HG02610 (cell line): ENCODE measurements at regions not wholly inside any gene's neighbourhood (a gene's known extent, or its start where the extent isn't known, plus 50 kb on each side); places are given as distances from the start of the nearest gene placed in this dataset.

ENCODE experiments used
- ATAC-seq: cut with Tn5 transposase; IDR thresholded peaks from one replicate; pipeline ENCODE4 v1.9.1; 2021; ENCODE audit warnings: mild to moderate bottlenecking, moderate library complexity; ENCODE audit not compliant: unreplicated experiment

GRCh38 chr2:14358774-14359173, 273.7 kb upstream of the LRATD1 start:
- no peak for ATAC-seq

DNA sequence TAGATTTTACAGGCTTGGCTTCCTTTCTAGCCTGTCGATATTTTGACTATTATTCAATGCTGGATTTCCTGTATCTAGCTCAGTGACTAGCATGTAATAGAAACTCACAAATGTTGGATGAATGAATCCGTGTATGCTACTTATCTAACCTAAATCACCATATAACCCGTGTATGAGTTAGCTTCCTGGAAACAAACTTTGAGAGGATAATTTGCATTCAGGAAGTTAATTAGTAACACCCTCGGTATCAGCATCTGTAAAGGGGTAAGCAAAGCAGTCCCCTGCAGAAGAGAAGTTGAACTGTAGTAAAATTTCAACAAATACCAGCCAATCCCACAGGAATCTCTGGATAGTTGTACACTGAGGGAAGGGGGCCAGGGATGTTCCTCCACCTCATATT, 269.4 kb upstream of the LRATD1 start:
- no peak for ATAC-seq

DNA sequence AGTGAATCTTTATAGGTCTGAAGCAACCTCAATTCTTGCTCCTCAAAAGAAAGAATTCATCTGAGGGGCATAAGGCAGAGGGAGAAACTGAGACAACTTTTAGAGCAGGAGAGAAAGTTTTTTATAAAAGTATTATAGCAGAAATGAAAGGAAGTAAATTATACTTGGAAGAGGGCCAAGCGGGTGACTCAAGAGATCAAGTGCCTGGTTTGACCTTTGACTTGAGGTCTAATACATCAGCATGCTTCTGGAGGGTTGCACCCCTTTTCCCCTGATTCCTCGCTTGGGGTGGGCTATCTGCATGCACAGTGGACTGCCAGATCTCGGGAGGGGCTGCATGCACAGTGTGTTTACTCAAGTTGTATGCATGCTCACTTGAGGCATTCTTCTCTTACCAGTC, 268.5 kb upstream of the LRATD1 start:
- no peak for ATAC-seq

GRCh38 chr2:14364471-14364870, 268.0 kb upstream of the LRATD1 start:
- ATAC-seq, result no peak

DNA sequence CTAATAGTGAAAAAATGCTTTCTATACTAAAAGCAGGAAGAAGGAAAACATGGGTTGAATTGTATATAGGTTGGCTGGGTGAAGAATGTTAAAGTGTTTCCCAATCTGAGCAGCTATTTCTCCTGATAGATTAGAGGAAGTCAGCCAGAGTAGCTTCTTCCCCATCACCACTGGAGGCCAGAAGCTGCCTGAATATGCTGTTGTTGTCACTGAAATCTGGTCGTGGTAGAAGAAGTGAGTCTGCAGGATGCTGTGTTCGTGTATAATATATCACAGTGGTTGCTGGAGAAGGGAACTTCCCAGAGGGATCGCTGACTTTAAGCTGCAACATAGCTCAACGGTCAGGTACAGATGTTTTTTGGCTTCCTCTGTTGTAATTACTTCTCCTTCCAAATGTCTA, 247.5 kb upstream of the LRATD1 start:
- ATAC-seq, result no peak

GRCh38 chr2:14387332-14387731, 245.2 kb upstream of the LRATD1 start:
- no peak for ATAC-seq

DNA sequence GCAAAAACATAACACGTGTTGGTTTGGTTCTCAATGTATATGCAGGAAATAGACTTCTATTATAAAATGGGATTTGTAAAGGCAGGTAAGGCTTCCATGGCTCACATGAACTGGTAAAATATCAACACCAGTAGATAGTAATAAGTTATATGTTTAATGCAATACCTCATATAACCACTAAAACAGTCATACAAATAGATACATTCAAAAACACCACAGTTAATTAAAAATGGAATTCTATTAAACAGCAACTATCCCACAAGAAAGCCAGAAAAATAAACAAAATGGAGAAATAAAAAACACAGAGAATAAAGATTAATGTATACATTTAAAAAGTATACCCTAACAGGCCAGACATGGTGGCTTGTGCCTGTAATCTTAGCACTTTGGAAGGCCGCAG, 243.8 kb upstream of the LRATD1 start:
- ATAC-seq, result no peak

GRCh38 chr2:14396533-14397083, 235.9 kb upstream of the LRATD1 start:
- no peak for ATAC-seq

GRCh38 chr2:14398641-14399040, 233.9 kb upstream of the LRATD1 start:
- no peak for ATAC-seq

- no peak for ATAC-seq
Observed at GRCh38 chr2:14401873-14402272, 230.6 kb upstream of the LRATD1 start.

DNA sequence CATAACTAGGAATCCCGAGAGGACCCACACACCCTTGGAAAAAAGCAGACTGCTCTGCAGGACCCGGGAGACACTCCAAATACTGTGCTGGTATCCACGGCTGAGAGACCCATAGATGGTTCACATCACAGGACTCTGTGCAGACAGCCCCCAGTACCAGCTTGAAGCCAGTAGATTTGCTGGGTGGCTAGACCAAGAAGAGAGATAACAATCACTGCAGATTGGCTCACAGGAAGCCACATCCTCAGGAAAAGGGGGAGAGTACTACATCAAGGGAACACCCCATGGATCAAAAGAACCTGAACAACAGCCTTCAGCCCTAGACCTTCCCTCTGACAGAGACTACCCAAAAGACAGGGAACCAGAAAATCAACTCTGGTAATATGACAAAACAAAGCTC, 223.8 kb upstream of the LRATD1 start:
- no peak for ATAC-seq

DNA sequence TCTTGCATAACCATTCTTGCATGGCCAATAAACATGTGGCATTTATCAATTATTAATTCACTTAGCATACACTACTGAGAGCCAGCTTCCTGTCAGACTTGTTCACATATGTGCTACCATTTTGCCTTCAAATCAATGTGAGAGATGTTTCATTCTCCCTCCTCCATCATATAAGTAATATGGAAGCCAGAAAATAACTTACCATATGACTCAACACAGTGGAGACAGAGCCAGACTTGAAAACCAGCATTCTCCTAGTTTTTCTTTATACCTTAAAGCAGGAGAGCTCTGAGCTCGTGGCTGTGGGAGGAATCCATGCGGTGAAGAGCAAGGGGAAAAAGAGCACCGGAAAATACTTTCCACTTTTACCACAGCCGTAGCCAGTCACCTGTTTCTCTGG, 215.0 kb upstream of the LRATD1 start:
- no peak for ATAC-seq

DNA sequence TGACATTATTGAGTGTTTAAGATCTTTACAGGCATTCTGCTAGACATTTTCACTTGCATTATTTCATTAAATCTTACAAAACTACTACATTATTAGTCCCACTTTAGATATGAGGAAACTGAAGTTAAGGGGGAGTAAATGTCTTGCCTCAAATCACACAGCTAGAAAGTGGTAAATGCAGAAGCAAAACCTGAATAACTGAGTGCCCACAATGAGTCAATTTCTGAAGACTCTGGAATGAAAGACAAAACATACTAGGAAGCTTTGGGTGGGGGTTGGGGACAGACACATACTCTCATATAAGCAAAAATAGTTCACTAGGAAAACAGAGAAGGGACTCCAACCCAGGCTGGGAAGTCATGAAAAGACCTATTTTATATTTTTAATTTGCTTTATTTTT, 214.4 kb upstream of the LRATD1 start:
- ATAC-seq, result no peak

GRCh38 chr2:14420851-14421250, 211.7 kb upstream of the LRATD1 start:
- ATAC-seq, result peak; percentile 52

GRCh38 chr2:14422426-14422825, 210.1 kb upstream of the LRATD1 start:
- ATAC-seq, result no peak

DNA sequence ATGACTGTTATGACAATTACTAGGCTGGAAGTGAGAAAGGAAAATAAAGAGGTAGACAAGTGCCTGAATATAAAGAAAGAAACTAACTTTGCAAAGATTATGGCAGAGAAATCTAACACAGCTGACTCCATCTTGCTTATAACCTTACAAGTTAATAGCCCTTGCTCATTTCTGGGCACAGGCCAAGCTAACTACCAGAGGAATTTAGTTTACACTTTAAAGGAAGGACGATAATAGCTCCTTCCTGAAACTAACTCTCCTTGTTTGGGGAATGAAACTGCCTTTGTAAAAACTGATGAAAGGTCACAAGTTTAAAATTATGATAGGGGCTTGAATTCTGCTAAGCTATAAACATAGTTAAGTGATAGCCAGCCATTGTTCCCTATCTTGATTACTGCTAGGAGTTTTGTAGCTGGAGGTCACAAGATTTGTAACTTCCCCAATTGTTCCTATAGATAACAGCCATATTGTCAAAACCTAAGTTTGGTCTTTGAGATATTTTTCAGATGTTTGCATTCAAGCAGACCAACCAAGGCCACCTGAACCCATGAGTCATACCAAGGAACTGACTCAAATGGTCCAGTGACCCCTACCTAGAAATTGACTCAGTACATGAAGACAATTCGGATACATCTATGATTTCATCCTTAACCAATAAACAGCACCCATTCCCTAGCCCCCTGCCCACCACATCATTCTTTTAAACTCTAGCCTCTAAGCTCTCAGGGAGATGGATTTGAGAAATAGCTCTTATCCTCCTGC, 209.2 kb upstream of the LRATD1 start:
- ATAC-seq, result no peak

DNA sequence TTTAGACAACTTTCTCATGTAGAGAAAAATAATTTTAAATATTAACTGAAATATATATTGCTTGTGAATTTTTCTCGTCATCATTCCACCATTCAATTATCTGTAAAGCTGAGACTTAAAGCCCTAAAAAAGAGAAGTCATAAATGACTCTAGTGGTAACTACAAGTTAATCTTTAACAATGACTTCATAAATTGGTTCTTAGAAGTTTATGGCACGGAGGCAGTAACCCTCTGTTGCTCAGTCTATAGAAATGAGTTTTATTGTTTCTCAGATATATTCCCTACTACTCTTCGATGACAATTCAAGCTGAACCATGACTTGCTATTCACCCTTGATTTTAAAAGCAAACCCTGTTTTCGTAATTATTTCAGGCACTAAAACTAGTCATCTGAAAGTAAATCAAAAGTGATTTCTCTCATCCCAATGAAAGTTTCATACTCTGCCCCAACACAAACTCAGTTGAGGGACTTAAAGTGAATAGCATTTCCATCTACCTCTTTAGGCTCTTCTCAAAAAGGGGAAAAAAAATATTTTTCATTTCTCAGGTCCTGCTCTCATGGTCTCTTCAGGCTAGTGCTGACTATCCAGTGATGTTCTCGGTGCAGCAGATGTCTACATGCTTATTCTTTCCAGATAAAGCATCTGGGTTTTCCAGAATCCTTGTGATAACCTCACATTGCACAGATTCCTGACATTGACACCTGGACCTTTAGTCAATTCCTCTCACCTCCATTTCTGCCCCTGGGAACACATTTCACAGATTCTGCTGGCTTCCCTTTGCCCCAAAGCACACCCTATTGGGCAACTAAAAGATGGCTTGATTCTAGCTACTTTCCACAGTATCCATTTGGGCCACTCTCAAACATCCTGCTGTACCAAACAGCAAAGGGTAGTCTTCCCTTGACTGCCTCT, 207.8 kb upstream of the LRATD1 start:
- peak; percentile 56 for ATAC-seq

- ATAC-seq, result no peak
Observed at GRCh38 chr2:14425869-14426268, 206.6 kb upstream of the LRATD1 start.

DNA sequence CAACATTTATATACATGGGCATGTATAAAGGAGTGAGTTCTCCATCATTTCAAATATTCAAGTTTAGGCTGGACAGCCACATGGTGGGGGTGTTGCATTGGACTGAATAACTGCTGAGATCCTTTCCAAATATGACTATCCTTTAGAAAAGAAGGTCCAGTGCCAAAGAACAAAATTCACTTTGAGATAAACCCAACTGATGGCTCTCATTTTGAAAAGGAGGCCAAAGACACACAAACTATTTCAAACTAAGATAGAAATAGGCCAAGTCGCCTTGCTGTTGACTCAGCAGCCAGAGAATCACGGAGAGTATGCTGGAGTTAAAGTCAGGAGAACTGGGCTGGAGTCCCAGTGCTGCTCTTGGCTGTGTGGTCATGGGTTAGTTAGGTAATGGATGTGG, 204.5 kb upstream of the LRATD1 start:
- no peak for ATAC-seq

- ATAC-seq, result no peak
Observed at GRCh38 chr2:14433946-14434495, 198.5 kb upstream of the LRATD1 start.

DNA sequence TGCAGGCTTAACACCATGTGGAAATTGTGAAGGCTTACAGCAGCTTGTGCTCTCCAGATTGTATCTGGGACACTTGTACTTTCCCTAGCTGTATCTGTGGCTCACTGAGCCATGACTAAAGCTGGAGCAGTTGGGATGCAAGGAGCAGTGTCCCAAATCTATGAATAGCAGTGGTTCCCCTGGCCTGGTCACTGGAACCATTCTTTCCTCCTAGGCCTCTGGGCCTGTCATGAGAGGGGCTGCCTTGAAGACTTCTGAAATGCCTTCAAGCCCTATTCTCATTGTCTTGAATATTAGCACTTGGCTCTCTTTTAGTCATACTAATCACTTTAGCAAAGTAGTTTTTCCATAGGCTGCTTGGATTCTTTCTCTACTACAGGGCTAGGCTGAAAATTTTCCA, 186.8 kb upstream of the LRATD1 start:
- no peak for ATAC-seq

DNA sequence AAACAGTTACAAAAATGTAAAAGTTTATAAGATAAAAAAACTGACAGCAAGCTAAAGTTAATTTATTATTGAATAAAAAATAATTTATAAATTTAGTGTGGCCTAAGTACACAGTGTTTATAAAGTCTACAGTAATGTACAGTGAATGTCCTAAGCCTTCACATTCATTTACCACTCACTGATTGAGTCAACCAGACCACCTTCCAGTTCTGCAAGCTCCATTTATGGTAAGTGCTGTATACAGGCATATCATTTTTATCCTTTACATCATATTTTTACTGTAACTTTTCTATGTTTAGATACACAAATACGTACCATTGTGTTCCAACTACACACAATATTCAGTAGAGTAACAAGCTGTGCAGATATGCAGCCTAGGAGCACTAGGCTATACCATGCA, 184.2 kb upstream of the LRATD1 start:
- no peak for ATAC-seq
